ENCODE measurements at regions not wholly inside any gene's neighbourhood (a gene's known extent, or its start where the extent isn't known, plus 50 kb on each side); places are given as distances from the start of the nearest gene placed in this dataset.

- peaks cover 8% of the 10 kb centered on the region for H3K4me1 ChIP-seq (ENCODE audit: control insufficient read depth, low read depth, low read length)
- H3K9me3 ChIP-seq (ENCODE audit: control insufficient read depth, low read depth, low read length): no peaks in the 10 kb centered on the region
- H3K27me3 ChIP-seq (ENCODE audit: control insufficient read depth, insufficient read depth, low read length): no peaks in the 10 kb centered on the region
- H3K9ac ChIP-seq (ENCODE audit: low read length): no peak overlapping the region
- H3K36me3 ChIP-seq (ENCODE audit: control insufficient read depth, low read depth, low read length): no peaks in the 10 kb centered on the region
- no peak overlapping the region for H3K27ac ChIP-seq (ENCODE audit: low read length)
- no peak overlapping the region for H3K4me3 ChIP-seq (ENCODE audit: low read length)
Measured at GRCh38 chr14:47778631-47779030, 103.2 kb upstream of the MDGA2 start.

GRCh38 chr14:47772652-47773051 is 97.2 kb upstream of the MDGA2 start:
- no peaks in the 10 kb centered on the region for H3K36me3 ChIP-seq (ENCODE audit: control insufficient read depth, low read depth, low read length)
- H3K9me3 ChIP-seq (ENCODE audit: control insufficient read depth, low read depth, low read length): no peaks in the 10 kb centered on the region
- no peak overlapping the region for H3K4me3 ChIP-seq (ENCODE audit: low read length)
- peaks cover 3% of the 10 kb centered on the region for H3K4me1 ChIP-seq (ENCODE audit: control insufficient read depth, low read depth, low read length)
- H3K27me3 ChIP-seq (ENCODE audit: control insufficient read depth, insufficient read depth, low read length): no peaks in the 10 kb centered on the region
- H3K9ac ChIP-seq (ENCODE audit: low read length): no peak overlapping the region
- H3K27ac ChIP-seq (ENCODE audit: low read length): no peak overlapping the region

GRCh38 chr14:47763188-47763854 is 87.9 kb upstream of the MDGA2 start:
- Histone ChIP-seq H3K9me3 (ENCODE audit: control insufficient read depth, low read depth, low read length) (no peaks in the 10 kb centered on the region), H3K36me3 (ENCODE audit: control insufficient read depth, low read depth, low read length) (no peaks in the 10 kb centered on the region), H3K27me3 (ENCODE audit: control insufficient read depth, insufficient read depth, low read length) (no peaks in the 10 kb centered on the region), H3K4me1 (ENCODE audit: control insufficient read depth, low read depth, low read length) (no peaks in the 10 kb centered on the region), H3K4me3 (ENCODE audit: low read length) (no peak overlapping the region), H3K27ac (ENCODE audit: low read length) (no peak overlapping the region), H3K9ac (ENCODE audit: low read length) (no peak overlapping the region)

GRCh38 chr14:47746986-47747385 is 71.6 kb upstream of the MDGA2 start:
- Histone ChIP-seq H3K27ac (ENCODE audit: low read length) (no peak overlapping the region), H3K9me3 (ENCODE audit: control insufficient read depth, low read depth, low read length) (no peaks in the 10 kb centered on the region), H3K4me3 (ENCODE audit: low read length) (no peak overlapping the region), H3K36me3 (ENCODE audit: control insufficient read depth, low read depth, low read length) (no peaks in the 10 kb centered on the region), H3K4me1 (ENCODE audit: control insufficient read depth, low read depth, low read length) (no peaks in the 10 kb centered on the region), H3K9ac (ENCODE audit: low read length) (no peak overlapping the region), H3K27me3 (ENCODE audit: control insufficient read depth, insufficient read depth, low read length) (no peaks in the 10 kb centered on the region)

GRCh38 chr14:47744155-47744554 is 68.8 kb upstream of the MDGA2 start:
- Histone ChIP-seq H3K4me1 (ENCODE audit: control insufficient read depth, low read depth, low read length) (no peaks in the 10 kb centered on the region), H3K27ac (ENCODE audit: low read length) (no peak overlapping the region), H3K36me3 (ENCODE audit: control insufficient read depth, low read depth, low read length) (no peaks in the 10 kb centered on the region), H3K4me3 (ENCODE audit: low read length) (no peak overlapping the region), H3K27me3 (ENCODE audit: control insufficient read depth, insufficient read depth, low read length) (no peaks in the 10 kb centered on the region), H3K9ac (ENCODE audit: low read length) (no peak overlapping the region), H3K9me3 (ENCODE audit: control insufficient read depth, low read depth, low read length) (no peaks in the 10 kb centered on the region)

GRCh38 chr14:47739541-47739940 is 64.1 kb upstream of the MDGA2 start:
- no peak overlapping the region for H3K27ac ChIP-seq (ENCODE audit: low read length)
- no peaks in the 10 kb centered on the region for H3K9me3 ChIP-seq (ENCODE audit: control insufficient read depth, low read depth, low read length)
- H3K4me1 ChIP-seq (ENCODE audit: control insufficient read depth, low read depth, low read length): no peaks in the 10 kb centered on the region
- no peak overlapping the region for H3K4me3 ChIP-seq (ENCODE audit: low read length)
- no peaks in the 10 kb centered on the region for H3K36me3 ChIP-seq (ENCODE audit: control insufficient read depth, low read depth, low read length)
- no peaks in the 10 kb centered on the region for H3K27me3 ChIP-seq (ENCODE audit: control insufficient read depth, insufficient read depth, low read length)
- H3K9ac ChIP-seq (ENCODE audit: low read length): no peak overlapping the region

- Histone ChIP-seq H3K27me3 (ENCODE audit: control insufficient read depth, insufficient read depth, low read length) (no peaks in the 10 kb centered on the region), H3K9me3 (ENCODE audit: control insufficient read depth, low read depth, low read length) (no peaks in the 10 kb centered on the region), H3K4me1 (ENCODE audit: control insufficient read depth, low read depth, low read length) (no peaks in the 10 kb centered on the region), H3K27ac (ENCODE audit: low read length) (no peak overlapping the region), H3K4me3 (ENCODE audit: low read length) (no peak overlapping the region), H3K36me3 (ENCODE audit: control insufficient read depth, low read depth, low read length) (no peaks in the 10 kb centered on the region), H3K9ac (ENCODE audit: low read length) (no peak overlapping the region)
Measured at GRCh38 chr14:47730296-47730695, 54.9 kb upstream of the MDGA2 start.
